ENCODE measurements at regions not wholly inside any gene's neighbourhood (a gene's known extent, or its start where the extent isn't known, plus 50 kb on each side); places are given as distances from the start of the nearest gene placed in this dataset.
"Not testable (repeated sequence)": the region's sequence is repeated elsewhere in the genome, so short reads cannot be mapped to it uniquely, and the experiment has no call there.

- DNase-seq (ENCODE audit: low read depth, low spot score); in situ Hi-C loops (cut with HindIII; ENCODE audit: low pct_unique_long_range_greater_than_20kb, low sequenced_read_pairs): not testable (repeated sequence)
These were observed 183.0 kb downstream of the HACE1 start for GRCh38 chr6:104676679-104677078.

DNA sequence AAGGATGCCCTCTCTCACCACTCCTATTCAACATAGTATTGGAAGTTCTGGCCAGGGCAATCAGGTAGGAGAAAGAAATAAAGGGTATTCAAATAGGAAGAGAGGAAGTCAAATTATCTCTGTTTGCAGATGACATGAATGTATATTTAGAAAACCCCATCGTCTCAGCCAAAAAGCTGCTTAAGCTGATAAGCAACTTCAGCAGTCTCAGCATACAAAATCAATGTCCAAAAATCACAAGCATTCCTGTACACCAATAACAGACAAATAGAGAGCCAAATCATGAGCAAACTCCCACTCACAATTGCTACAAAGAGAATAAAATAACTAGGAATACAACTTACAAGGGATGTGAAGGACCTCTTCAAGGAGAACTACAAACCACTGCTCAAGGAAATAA lies 184.6 kb downstream of the HACE1 start:
- DNase-seq (ENCODE audit: low read depth, low spot score); in situ Hi-C loops (cut with HindIII; ENCODE audit: low pct_unique_long_range_greater_than_20kb, low sequenced_read_pairs): not testable (repeated sequence)

GRCh38 chr6:104673078-104673477 lies 186.6 kb downstream of the HACE1 start:
- in situ Hi-C loops (cut with HindIII; ENCODE audit: low pct_unique_long_range_greater_than_20kb, low sequenced_read_pairs); DNase-seq (ENCODE audit: low read depth, low spot score): not testable (repeated sequence)

- in situ Hi-C loops (cut with HindIII; ENCODE audit: low pct_unique_long_range_greater_than_20kb, low sequenced_read_pairs); DNase-seq (ENCODE audit: low read depth, low spot score): not testable (repeated sequence)
These were observed 188.2 kb downstream of the HACE1 start for GRCh38 chr6:104671591-104671891.

DNA sequence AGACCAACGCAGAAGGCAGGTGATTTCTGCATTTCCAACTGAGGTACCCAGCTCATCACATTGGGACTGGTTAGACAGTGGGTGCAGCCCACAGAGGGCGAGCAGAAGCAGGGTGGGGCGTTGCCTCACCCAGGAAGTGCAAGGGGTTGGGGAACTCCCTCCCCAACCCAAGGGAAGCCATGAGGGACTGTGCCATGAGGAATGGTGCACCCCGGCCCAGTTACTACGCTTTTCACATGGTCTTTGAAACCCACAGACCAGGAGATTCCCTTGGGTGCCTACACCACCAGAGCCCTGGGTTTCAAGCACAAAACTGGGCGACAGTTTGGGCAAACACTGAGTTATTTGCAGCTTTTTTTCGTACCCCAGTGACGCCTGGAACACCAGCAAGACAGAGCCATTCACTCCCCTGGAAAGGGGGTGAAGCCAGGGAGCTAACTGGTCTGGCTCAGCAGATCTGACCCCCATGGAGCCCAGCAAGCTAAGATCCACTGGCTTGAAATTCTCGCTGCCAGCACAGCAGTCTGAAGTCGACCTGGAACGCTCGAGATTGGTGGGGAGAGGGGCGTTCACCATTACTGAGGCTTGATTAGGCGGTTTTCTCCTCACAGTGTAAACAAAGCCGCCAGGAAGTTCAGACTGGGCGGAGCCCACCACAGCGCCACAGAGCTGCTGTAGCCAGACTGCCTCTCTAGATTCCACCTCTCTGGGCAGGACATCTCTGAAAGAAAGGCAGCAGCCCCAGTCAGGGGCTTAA lies 188.7 kb downstream of the HACE1 start:
- in situ Hi-C loops (cut with HindIII; ENCODE audit: low pct_unique_long_range_greater_than_20kb, low sequenced_read_pairs): not testable (repeated sequence)

DNA sequence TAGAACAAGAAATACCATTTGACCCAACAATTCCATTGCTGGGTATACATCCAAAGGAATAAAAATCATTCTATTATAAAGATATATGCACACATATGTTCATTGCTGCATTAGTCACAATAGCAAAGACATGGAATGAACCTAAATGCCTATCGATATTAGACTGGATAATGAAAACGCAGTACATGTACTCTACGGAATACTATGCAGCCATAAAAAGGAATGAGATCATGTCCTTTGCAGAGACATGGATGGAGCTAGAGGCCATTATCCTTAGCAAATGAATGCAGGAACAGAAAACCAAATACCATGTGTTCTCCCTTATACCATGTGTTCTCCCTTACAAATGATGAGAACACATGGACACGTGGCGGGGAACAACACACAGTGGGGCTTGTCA lies 190.2 kb downstream of the HACE1 start:
- in situ Hi-C loops (cut with HindIII; ENCODE audit: low pct_unique_long_range_greater_than_20kb, low sequenced_read_pairs): no loop called here

More for the DNA sequence above, 188.7 kb downstream of the HACE1 start:
- not testable (repeated sequence) for DNase-seq (ENCODE audit: low read depth, low spot score)

DNA sequence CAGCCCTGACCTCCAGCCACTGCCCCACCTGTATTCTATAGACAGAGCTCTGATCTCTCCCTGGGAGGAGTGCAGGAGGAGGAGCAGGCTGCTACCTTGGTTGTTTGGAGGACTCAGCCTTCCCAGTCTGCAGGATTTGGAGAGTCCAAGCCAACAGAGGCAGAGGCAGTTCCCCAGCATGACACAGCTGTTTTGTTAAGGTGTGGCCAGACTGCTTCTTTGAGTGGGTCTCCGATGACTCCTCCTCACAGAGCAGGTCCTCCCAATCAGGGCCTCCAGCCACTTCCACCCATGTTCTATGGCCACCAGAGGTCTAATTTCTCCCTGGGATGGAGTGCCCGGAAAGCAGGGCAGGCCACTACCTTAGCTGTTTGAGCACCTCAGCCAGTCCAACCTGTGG lies 203.5 kb downstream of the HACE1 start:
- in situ Hi-C loops (cut with HindIII; ENCODE audit: low pct_unique_long_range_greater_than_20kb, low sequenced_read_pairs): no loop called here
- no peak for DNase-seq (ENCODE audit: low read depth, low spot score)

More for the DNA sequence above, 190.2 kb downstream of the HACE1 start:
- no peak for DNase-seq (ENCODE audit: low read depth, low spot score)

DNA sequence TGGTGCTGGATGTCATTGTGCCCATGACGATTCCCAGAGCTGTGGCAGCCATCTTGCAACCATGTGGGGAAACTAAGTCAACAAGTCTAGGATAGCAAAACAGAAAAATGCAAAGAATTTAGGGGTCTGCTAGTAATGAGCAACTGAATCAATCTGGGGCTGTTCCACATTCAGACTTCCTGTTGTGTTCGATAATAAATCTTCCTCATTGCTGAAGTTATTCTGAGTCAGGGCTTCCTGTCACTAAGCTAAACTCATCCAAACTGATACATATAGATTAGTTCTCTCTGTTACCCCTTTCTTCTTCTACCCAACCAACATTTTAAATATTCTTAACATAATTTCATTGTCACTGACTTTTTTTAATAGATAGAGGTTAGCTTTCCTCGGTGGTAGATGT lies 205.9 kb downstream of the HACE1 start:
- DNase-seq (ENCODE audit: low read depth, low spot score): no peak
- in situ Hi-C loops (cut with HindIII; ENCODE audit: low pct_unique_long_range_greater_than_20kb, low sequenced_read_pairs): no loop called here

DNA sequence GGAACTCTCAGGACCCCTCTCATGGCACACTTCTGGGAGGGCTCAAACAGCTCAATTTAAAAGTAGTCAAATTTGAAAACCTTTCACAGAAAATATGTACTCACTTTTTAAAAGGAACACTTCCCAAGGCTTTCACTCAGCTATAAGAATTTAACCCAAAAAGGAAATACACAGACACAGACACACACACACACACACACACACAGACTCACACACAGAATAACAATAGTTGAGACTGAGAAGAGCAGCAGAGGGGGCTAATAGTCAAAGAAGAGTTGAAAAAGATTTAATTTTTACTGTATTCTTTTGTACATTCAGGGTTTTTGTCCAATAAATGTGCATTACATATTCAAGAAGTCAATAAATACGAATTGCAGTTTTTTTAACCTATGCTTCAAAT lies 211.4 kb downstream of the HACE1 start:
- DNase-seq (ENCODE audit: low read depth, low spot score): no peak
- in situ Hi-C loops (cut with HindIII; ENCODE audit: low pct_unique_long_range_greater_than_20kb, low sequenced_read_pairs): no loop called here

DNA sequence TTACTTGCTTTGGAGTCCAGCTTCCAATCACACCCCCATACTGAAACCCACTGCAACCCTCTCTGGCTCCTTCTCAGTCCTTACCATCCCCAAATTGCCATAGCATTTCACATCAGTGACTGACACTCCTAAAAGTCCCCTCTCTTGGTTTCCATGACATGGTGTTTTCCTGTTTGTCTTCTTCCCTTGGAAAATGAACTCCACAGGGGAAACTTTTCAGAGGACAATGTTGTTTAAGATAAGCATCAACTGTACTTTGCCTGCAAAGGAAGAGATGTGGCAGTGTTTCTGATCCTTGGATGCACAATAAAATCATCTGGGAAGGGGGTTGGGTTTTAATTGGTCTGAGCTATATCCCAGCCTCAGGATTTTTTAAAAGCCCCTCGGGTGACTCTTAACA lies 214.9 kb downstream of the HACE1 start:
- DNase-seq (ENCODE audit: low read depth, low spot score): no peak
- in situ Hi-C loops (cut with HindIII; ENCODE audit: low pct_unique_long_range_greater_than_20kb, low sequenced_read_pairs): no loop called here

GRCh38 chr6:104642871-104643270 lies 216.8 kb downstream of the HACE1 start:
- DNase-seq (ENCODE audit: low read depth, low spot score): no peak
- in situ Hi-C loops (cut with HindIII; ENCODE audit: low pct_unique_long_range_greater_than_20kb, low sequenced_read_pairs): no loop called here

- no peak for DNase-seq (ENCODE audit: low read depth, low spot score)
- in situ Hi-C loops (cut with HindIII; ENCODE audit: low pct_unique_long_range_greater_than_20kb, low sequenced_read_pairs): no loop called here
These were observed 219.0 kb downstream of the HACE1 start for GRCh38 chr6:104640761-104641160.

DNA sequence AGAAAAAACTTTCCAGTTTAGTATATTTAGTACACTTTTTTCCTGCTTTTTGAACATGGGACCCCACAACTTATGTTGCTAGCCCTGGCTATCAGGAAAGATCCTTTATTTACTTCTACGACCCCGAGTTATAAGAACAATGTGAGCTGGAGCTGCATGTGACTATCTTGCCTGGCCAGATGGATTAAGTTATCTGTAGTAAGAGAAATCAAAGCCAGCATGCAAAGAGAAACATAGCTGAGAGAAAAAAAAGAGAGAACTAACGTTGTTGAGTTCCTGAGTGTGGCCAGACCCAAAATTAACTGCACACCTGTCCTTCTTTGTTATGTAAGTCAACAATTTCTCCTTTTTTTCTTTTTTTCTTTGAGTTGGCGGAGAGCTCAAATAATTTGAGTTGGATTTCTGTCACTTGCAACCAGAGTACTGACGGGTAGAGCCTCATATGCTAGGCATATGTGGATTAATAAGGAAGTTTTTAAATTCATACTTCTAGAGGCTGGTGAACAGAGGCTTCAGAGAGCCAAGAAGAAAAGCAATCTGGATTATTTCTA lies 219.5 kb downstream of the HACE1 start:
- in situ Hi-C loops (cut with HindIII; ENCODE audit: low pct_unique_long_range_greater_than_20kb, low sequenced_read_pairs): no loop called here
- no peak for DNase-seq (ENCODE audit: low read depth, low spot score)

DNA sequence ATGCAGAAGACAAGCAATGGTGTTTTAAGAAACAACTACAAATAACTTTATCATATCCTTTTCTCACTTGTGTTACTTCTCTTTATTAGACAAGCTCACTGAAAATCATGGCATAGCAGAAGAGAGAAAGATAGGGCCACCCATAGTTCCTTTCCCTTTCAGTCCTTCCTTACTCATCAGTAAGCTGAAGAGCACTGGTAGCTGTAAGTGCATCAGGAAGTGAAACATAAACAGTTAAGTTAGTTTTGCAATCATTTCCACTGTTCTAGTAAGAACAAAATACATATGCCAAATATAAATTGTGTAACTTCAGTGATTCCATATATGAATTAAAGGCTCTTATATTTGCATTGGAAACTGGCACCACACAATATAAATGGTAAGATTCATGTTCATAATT lies 220.1 kb downstream of the HACE1 start:
- in situ Hi-C loops (cut with HindIII; ENCODE audit: low pct_unique_long_range_greater_than_20kb, low sequenced_read_pairs): no loop called here
- DNase-seq (ENCODE audit: low read depth, low spot score): no peak

DNA sequence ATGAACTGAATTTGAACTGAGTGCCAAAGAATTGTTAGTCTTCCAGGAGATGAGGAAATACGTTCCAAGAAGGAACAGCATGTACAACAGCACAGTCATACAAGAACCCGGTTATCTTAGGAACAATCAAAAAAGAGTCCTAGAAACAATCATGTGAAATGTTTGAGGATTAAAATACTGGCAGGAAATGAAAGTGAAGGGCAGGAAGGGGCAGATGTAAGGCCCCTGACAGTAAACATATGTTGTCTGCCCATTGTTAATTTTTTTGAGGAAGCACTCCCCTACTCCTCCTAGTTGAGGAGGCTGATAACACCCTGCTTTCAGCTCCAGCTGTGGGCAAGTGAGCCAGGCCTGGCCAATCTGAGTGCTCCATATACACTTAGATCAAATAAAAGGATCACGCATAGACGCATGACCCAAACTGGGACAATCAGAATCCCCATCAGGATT lies 220.9 kb downstream of the HACE1 start:
- in situ Hi-C loops (cut with HindIII; ENCODE audit: low pct_unique_long_range_greater_than_20kb, low sequenced_read_pairs): no loop called here
- no peak for DNase-seq (ENCODE audit: low read depth, low spot score)

- DNase-seq (ENCODE audit: low read depth, low spot score): no peak
These were observed 226.6 kb downstream of the HACE1 start for GRCh38 chr6:104633125-104633524.

DNA sequence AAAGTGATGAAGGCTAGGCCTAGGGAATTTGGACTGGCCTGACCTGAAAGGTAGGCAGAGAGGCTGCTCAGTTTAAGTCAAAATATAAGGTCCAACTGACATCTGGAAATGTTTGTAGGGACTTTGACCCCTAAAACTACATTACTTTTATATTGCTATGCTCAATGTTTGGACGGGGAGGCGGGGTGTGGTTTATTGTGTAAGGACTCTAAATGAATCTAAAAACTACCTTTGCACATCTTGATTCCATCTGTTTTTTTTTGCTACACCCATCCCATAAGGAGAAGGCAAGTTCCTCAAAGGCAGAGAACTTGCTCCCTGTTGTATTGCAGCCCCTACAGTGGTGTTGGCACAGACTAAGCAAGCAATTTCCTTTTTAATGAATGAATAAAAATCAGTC lies 227.1 kb downstream of the HACE1 start:
- no peak for DNase-seq (ENCODE audit: low read depth, low spot score)
- in situ Hi-C loops (cut with HindIII; ENCODE audit: low pct_unique_long_range_greater_than_20kb, low sequenced_read_pairs): no loop called here

More at GRCh38 chr6:104633125-104633524, 226.6 kb downstream of the HACE1 start:
- in situ Hi-C loops (cut with HindIII; ENCODE audit: low pct_unique_long_range_greater_than_20kb, low sequenced_read_pairs): no loop called here

DNA sequence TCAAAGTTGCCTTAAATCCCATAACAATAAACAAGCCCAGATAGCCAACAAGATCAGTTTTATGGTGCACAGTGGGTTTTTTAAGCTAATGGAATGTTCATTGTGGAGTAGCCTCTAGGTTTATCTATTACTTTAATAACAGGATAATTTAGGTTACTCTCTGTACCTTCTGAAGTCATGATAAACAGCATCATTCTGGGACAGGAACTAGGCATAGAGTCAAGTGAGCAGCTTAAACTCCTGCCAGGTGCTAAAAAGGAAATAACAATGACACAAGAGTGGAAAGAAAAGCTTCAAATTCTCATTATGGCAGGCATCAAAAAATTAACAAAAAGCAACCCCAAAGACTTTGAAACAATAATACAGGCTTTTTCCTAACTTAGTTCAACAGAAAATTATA lies 228.8 kb downstream of the HACE1 start:
- in situ Hi-C loops (cut with HindIII; ENCODE audit: low pct_unique_long_range_greater_than_20kb, low sequenced_read_pairs): no loop called here
- DNase-seq (ENCODE audit: low read depth, low spot score): no peak

GRCh38 chr6:104630522-104630921 lies 229.2 kb downstream of the HACE1 start:
- DNase-seq (ENCODE audit: low read depth, low spot score): no peak
- in situ Hi-C loops (cut with HindIII; ENCODE audit: low pct_unique_long_range_greater_than_20kb, low sequenced_read_pairs): no loop called here

Measured in SK-MEL-5 (cell line).